Fibroblast of skin of left quadriceps (primary cell): ENCODE measurements at regions not wholly inside any gene's neighbourhood (a gene's known extent, or its start where the extent isn't known, plus 50 kb on each side); places are given as distances from the start of the nearest gene placed in this dataset.

Experiments
- DNase-seq, 2 experiments: peaks; one replicate each; pipeline ENCODE4 v3.0.0-alpha.2; 2013; ENCODE audit warnings: low read depth in 2 of 2

GRCh38 chr13:33891196-33891742 is 73.3 kb downstream of the RFC3 start:
- DNase-seq = no peak

GRCh38 chr13:33893559-33893958 is 75.6 kb downstream of the RFC3 start:
- no peak for DNase-seq

- no peak for DNase-seq
Measured at GRCh38 chr13:33904431-33904830, 86.5 kb downstream of the RFC3 start.

GRCh38 chr13:33908116-33908515 is 90.2 kb downstream of the RFC3 start:
- no peak for DNase-seq

- DNase-seq = no peak
Measured at GRCh38 chr13:33910255-33910654, 92.3 kb downstream of the RFC3 start.

GRCh38 chr13:33911521-33911920 is 93.6 kb downstream of the RFC3 start:
- no peak for DNase-seq

- no peak for DNase-seq
Measured at GRCh38 chr13:33913829-33914228, 95.9 kb downstream of the RFC3 start.

GRCh38 chr13:33917190-33917589 is 99.2 kb downstream of the RFC3 start:
- no peak for DNase-seq

GRCh38 chr13:33918199-33918932 is 100.4 kb downstream of the RFC3 start:
- DNase-seq = peak; percentile 62 to 67

- no peak for DNase-seq
Measured at GRCh38 chr13:33919120-33919519, 101.2 kb downstream of the RFC3 start.

- DNase-seq = no peak
Measured at GRCh38 chr13:33925563-33925962, 107.6 kb downstream of the RFC3 start.

- peak in 1 of 2 experiments; percentile 20 for DNase-seq
Measured at GRCh38 chr13:33927315-33927714, 109.4 kb downstream of the RFC3 start.

GRCh38 chr13:33931397-33932311 is 113.7 kb downstream of the RFC3 start:
- DNase-seq = peak; percentile 39 to 43

GRCh38 chr13:33932769-33933406 is 114.9 kb downstream of the RFC3 start:
- DNase-seq = no peak

GRCh38 chr13:33933810-33934209 is 115.9 kb downstream of the RFC3 start:
- no peak for DNase-seq

- DNase-seq = no peak
Measured at GRCh38 chr13:33934343-33934742, 116.4 kb downstream of the RFC3 start.

- DNase-seq = no peak
Measured at GRCh38 chr13:33934951-33935371, 117.0 kb downstream of the RFC3 start.

GRCh38 chr13:33935969-33936368 is 118.0 kb downstream of the RFC3 start:
- no peak for DNase-seq

- DNase-seq = no peak
Measured at GRCh38 chr13:33937373-33938098, 119.6 kb downstream of the RFC3 start.

GRCh38 chr13:33940256-33940655 is 122.3 kb downstream of the RFC3 start:
- peak in 1 of 2 experiments; percentile 27 for DNase-seq

GRCh38 chr13:33940898-33941297 is 122.9 kb downstream of the RFC3 start:
- no peak for DNase-seq
